IPS-18a (cell line): ENCODE measurements at regions not wholly inside any gene's neighbourhood (a gene's known extent, or its start where the extent isn't known, plus 50 kb on each side); places are given as distances from the start of the nearest gene placed in this dataset.

Source experiments
- H3K27ac ChIP-seq: one replicate; pipeline ENCODE4 v1.5.1; 2013; ENCODE audit warnings: low read length
- H3K27me3 ChIP-seq: one replicate; pipeline ENCODE4 v1.6.1; 2013; ENCODE audit warnings: mild to moderate bottlenecking, low read length; ENCODE audit not compliant: control insufficient read depth, insufficient read depth
- H3K36me3 ChIP-seq: one replicate; pipeline ENCODE4 v1.6.1; 2013; ENCODE audit warnings: low read depth, low read length; ENCODE audit not compliant: control insufficient read depth
- H3K4me1 ChIP-seq: one replicate; pipeline ENCODE4 v1.6.1; 2013; ENCODE audit warnings: low read depth, low read length; ENCODE audit not compliant: control insufficient read depth
- H3K4me3 ChIP-seq: one replicate; pipeline ENCODE4 v1.5.1; 2013; ENCODE audit warnings: low read length
- H3K9ac ChIP-seq: one replicate; pipeline ENCODE4 v1.6.1; 2013; ENCODE audit warnings: mild to moderate bottlenecking, low read length, moderate library complexity
- H3K9me3 ChIP-seq: one replicate; pipeline ENCODE4 v1.6.1; 2013; ENCODE audit warnings: low read depth, low read length; ENCODE audit not compliant: control insufficient read depth

GRCh38 chrX:144297221-144297620, 413.4 kb downstream of the UBE2NL start:
- no peak overlapping the region for H3K27ac ChIP-seq
- no peak overlapping the region for H3K4me3 ChIP-seq
- no peaks in the 10 kb centered on the region for H3K27me3 ChIP-seq
- H3K4me1 ChIP-seq: no peaks in the 10 kb centered on the region
- H3K9me3 ChIP-seq: peaks cover 89% of the 10 kb centered on the region
- H3K9ac ChIP-seq: no peak overlapping the region
- H3K36me3 ChIP-seq: no peaks in the 10 kb centered on the region

- H3K27me3 ChIP-seq: no peaks in the 10 kb centered on the region
- no peaks in the 10 kb centered on the region for H3K4me1 ChIP-seq
- H3K27ac ChIP-seq: no peak overlapping the region
- no peak overlapping the region for H3K9ac ChIP-seq
- H3K9me3 ChIP-seq: peaks cover 40% of the 10 kb centered on the region
- no peak overlapping the region for H3K4me3 ChIP-seq
- H3K36me3 ChIP-seq: no peaks in the 10 kb centered on the region
Measured at GRCh38 chrX:144327495-144327894, 443.6 kb downstream of the UBE2NL start.

GRCh38 chrX:144333429-144333828, 449.6 kb downstream of the UBE2NL start:
- Histone ChIP-seq H3K4me1 (no peaks in the 10 kb centered on the region), H3K27me3 (no peaks in the 10 kb centered on the region), H3K9ac (no peak overlapping the region), H3K27ac (no peak overlapping the region), H3K9me3 (peaks cover 65% of the 10 kb centered on the region), H3K4me3 (no peak overlapping the region), H3K36me3 (no peaks in the 10 kb centered on the region)

GRCh38 chrX:144334577-144334976, 450.7 kb downstream of the UBE2NL start:
- Histone ChIP-seq H3K27ac (no peak overlapping the region), H3K9me3 (peaks cover 67% of the 10 kb centered on the region), H3K4me1 (no peaks in the 10 kb centered on the region), H3K9ac (no peak overlapping the region), H3K4me3 (no peak overlapping the region), H3K27me3 (no peaks in the 10 kb centered on the region), H3K36me3 (no peaks in the 10 kb centered on the region)

- Histone ChIP-seq H3K4me3 (no peak overlapping the region), H3K27ac (no peak overlapping the region), H3K36me3 (no peaks in the 10 kb centered on the region), H3K27me3 (no peaks in the 10 kb centered on the region), H3K9ac (no peak overlapping the region), H3K4me1 (no peaks in the 10 kb centered on the region), H3K9me3 (peaks cover 71% of the 10 kb centered on the region)
Measured at GRCh38 chrX:144335402-144335801, 451.5 kb downstream of the UBE2NL start.

- H3K4me3 ChIP-seq: no peak overlapping the region
- H3K27me3 ChIP-seq: no peaks in the 10 kb centered on the region
- no peak overlapping the region for H3K9ac ChIP-seq
- no peaks in the 10 kb centered on the region for H3K36me3 ChIP-seq
- no peaks in the 10 kb centered on the region for H3K4me1 ChIP-seq
- peaks cover 70% of the 10 kb centered on the region for H3K9me3 ChIP-seq
- H3K27ac ChIP-seq: no peak overlapping the region
Measured at GRCh38 chrX:144379156-144379555, 495.3 kb downstream of the UBE2NL start.

- no peaks in the 10 kb centered on the region for H3K27me3 ChIP-seq
- no peaks in the 10 kb centered on the region for H3K36me3 ChIP-seq
Measured at GRCh38 chrX:144388738-144389137, 504.9 kb downstream of the UBE2NL start.

More at GRCh38 chrX:144388738-144389137, 504.9 kb downstream of the UBE2NL start:
- no peaks in the 10 kb centered on the region for H3K4me1 ChIP-seq
- no peak overlapping the region for H3K4me3 ChIP-seq
- no peak overlapping the region for H3K9ac ChIP-seq
- H3K9me3 ChIP-seq: peaks cover 53% of the 10 kb centered on the region
- H3K27ac ChIP-seq: no peak overlapping the region
